HEK293 (cell line): ENCODE measurements at regions not wholly inside any gene's neighbourhood (a gene's known extent, or its start where the extent isn't known, plus 50 kb on each side); places are given as distances from the start of the nearest gene placed in this dataset.
"Not testable (repeated sequence)": the region's sequence is repeated elsewhere in the genome, so short reads cannot be mapped to it uniquely, and the experiment has no call there.

Experiments
- CTCF ChIA-PET: fragments of 350-600 bp; formaldehyde crosslinking; extraction: SDS; loops from one replicate; lab custom pipeline; 2021; ENCODE audit warnings: antibody characterized with exemption; lab: Yijun Ruan, JAX
- POLR2A ChIA-PET: fragments of 300-600 bp; formaldehyde crosslinking; extraction: SDS; loops from one replicate; lab custom pipeline; 2020; ENCODE audit warnings: antibody characterized with exemption, inconsistent platforms; lab: Yijun Ruan, JAX
- H3K27ac ChIP-seq: fragments of 200-500 bp; sonication (Bioruptor generic); 2 replicates; pipeline ENCODE4 v1.5.1; 2014; ENCODE audit warnings: low read depth, low read length, control low read depth, inconsistent platforms; ENCODE audit errors: extremely low read depth
- H3K36me3 ChIP-seq, 2 experiments: fragments of 200-500 bp in 1 of 2; sonication (Bioruptor generic) in 1 of 2; 1 replicate in 1 of 2; 2 replicates in 1 of 2; pipeline ENCODE4 v1.5.1; 2014 to 2017; ENCODE audit warnings: inconsistent platforms in 2 of 2, low read length in 2 of 2; ENCODE audit not compliant: control insufficient read depth in 2 of 2, insufficient read depth in 1 of 2
- H3K4me1 ChIP-seq: fragments of 200-500 bp; sonication (Bioruptor generic); 2 replicates; pipeline ENCODE4 v1.5.1; 2014; ENCODE audit warnings: mild to moderate bottlenecking, low read length, inconsistent platforms; ENCODE audit not compliant: control insufficient read depth, insufficient read depth
- H3K4me3 ChIP-seq: 2 replicates; pipeline ENCODE4 v1.5.1; 2011; ENCODE audit warnings: low read depth, mild to moderate bottlenecking, control low read depth, low read length, moderate library complexity
- H3K9me3 ChIP-seq: fragments of 200-500 bp; sonication (Bioruptor generic); 2 replicates; pipeline ENCODE4 v1.5.1; 2014; ENCODE audit warnings: low read depth, low read length, inconsistent platforms; ENCODE audit not compliant: control insufficient read depth, insufficient read depth
- EGR2 ChIP-seq: fragments of 450-650 bp; formaldehyde crosslinking; IDR thresholded peaks from 2 replicates; pipeline ENCODE4 v1.5.1; 2016; ENCODE audit warnings: low read depth, missing biosample characterization, missing genetic modification characterization
- KLF1 ChIP-seq: fragments of 450-650 bp; formaldehyde crosslinking; IDR thresholded peaks from 2 replicates; pipeline ENCODE4 v1.5.1; 2016; ENCODE audit warnings: missing biosample characterization, missing genetic modification characterization
- ZBTB21 ChIP-seq: fragments of 450-650 bp; formaldehyde crosslinking; IDR thresholded peaks from 2 replicates; pipeline ENCODE4 v1.5.1; 2017; ENCODE audit warnings: missing biosample characterization, missing genetic modification characterization
- ZFHX2 ChIP-seq: fragments of 450-650 bp; formaldehyde crosslinking; conservative IDR thresholded peaks from 2 replicates; pipeline ENCODE4 v1.5.1; 2016; ENCODE audit warnings: missing biosample characterization, missing genetic modification characterization
- ZIC2 ChIP-seq: fragments of 450-650 bp; formaldehyde crosslinking; IDR thresholded peaks from 2 replicates; pipeline ENCODE4 v1.5.1; 2016; ENCODE audit warnings: missing biosample characterization, missing genetic modification characterization
- ZNF146 ChIP-seq: fragments of 450-650 bp; formaldehyde crosslinking; IDR thresholded peaks from 2 replicates; pipeline ENCODE4 v1.5.1; 2016; ENCODE audit warnings: missing biosample characterization, missing genetic modification characterization
- ZNF175 ChIP-seq: fragments of 450-650 bp; formaldehyde crosslinking; IDR thresholded peaks from 2 replicates; pipeline ENCODE4 v1.5.1; 2016; ENCODE audit warnings: missing biosample characterization, missing genetic modification characterization
- ZNF2 ChIP-seq: fragments of 450-650 bp; formaldehyde crosslinking; IDR thresholded peaks from 2 replicates; pipeline ENCODE4 v1.5.1; 2016; ENCODE audit warnings: missing biosample characterization, missing genetic modification characterization
- ZNF214 ChIP-seq: fragments of 450-650 bp; formaldehyde crosslinking; IDR thresholded peaks from 2 replicates; pipeline ENCODE4 v1.5.1; 2017; ENCODE audit warnings: missing biosample characterization, mild to moderate bottlenecking, missing genetic modification characterization, borderline replicate concordance
- TF ChIP-seq, protein P1 (sequence below): fragments of 450-650 bp; formaldehyde crosslinking; IDR thresholded peaks from 2 replicates; pipeline ENCODE4 v1.5.1; 2016; ENCODE audit warnings: missing biosample characterization, missing genetic modification characterization
- TF ChIP-seq, protein P2 (sequence below): fragments of 450-650 bp; formaldehyde crosslinking; IDR thresholded peaks from 2 replicates; pipeline ENCODE4 v1.5.1; 2016; ENCODE audit warnings: missing biosample characterization, missing genetic modification characterization
- TF ChIP-seq, protein P3 (sequence below): fragments of 450-650 bp; formaldehyde crosslinking; IDR thresholded peaks from 2 replicates; pipeline ENCODE4 v1.5.1; 2016; ENCODE audit warnings: missing biosample characterization, missing genetic modification characterization

DNA sequence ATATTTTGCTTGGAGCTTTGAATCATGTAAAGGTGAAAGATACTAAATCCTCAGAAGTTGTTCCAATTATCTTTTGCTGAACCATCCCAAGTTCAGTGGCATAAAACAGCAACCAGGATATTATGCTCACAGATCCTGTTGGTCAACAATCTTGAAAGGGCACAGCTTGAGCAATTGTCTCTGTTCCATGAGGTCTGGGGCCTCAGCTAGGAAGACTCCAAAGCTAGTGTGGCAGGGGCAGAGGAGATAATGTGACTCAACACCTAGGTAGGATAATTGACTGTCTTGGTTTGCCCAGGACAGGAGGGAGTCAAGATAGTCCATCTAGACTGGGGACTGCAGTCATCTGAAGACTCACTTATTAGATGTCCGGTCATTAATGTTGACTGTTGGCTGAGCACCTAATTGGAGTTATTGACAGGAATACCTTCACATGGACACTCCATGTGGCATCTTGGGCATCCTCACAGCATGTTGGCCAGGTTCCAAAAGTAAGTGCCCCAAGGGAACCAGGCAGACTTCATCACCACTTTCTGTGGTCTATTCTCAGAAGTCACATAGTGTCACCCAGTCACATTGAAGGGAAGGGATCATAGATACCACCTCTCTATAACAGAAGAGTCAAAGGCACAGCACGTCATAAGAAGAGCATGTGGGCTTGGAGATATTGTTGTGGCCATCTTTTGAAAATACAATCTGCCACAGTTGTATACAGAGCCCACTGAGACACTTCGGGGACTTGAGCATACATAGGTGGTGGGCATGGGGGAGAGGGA is 88.4 kb upstream of the GPBP1 start:
- TF ChIP-seq, protein P1, sequence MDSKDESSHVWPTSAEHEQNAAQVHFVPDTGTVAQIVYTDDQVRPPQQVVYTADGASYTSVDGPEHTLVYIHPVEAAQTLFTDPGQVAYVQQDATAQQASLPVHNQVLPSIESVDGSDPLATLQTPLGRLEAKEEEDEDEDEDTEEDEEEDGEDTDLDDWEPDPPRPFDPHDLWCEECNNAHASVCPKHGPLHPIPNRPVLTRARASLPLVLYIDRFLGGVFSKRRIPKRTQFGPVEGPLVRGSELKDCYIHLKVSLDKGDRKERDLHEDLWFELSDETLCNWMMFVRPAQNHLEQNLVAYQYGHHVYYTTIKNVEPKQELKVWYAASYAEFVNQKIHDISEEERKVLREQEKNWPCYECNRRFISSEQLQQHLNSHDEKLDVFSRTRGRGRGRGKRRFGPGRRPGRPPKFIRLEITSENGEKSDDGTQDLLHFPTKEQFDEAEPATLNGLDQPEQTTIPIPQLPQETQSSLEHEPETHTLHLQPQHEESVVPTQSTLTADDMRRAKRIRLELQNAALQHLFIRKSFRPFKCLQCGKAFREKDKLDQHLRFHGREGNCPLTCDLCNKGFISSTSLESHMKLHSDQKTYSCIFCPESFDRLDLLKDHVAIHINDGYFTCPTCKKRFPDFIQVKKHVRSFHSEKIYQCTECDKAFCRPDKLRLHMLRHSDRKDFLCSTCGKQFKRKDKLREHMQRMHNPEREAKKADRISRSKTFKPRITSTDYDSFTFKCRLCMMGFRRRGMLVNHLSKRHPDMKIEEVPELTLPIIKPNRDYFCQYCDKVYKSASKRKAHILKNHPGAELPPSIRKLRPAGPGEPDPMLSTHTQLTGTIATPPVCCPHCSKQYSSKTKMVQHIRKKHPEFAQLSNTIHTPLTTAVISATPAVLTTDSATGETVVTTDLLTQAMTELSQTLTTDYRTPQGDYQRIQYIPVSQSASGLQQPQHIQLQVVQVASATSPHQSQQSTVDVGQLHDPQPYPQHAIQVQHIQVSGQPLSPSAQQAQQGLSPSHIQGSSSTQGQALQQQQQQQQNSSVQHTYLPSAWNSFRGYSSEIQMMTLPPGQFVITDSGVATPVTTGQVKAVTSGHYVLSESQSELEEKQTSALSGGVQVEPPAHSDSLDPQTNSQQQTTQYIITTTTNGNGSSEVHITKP (tag by site-specific recombination) = peak; percentile 34; the same call in 1 of the 2 replicates
- no peak for TF ChIP-seq ZNF214
- TF ChIP-seq, all 188 proteins: peak for 1
- Histone ChIP-seq H3K27ac (no peak overlapping the region), H3K9me3 (no peaks in the 10 kb centered on the region), H3K4me1 (no peaks in the 10 kb centered on the region), H3K36me3 (no peaks in the 10 kb centered on the region), H3K4me3 (no peak overlapping the region)
- ChIA-PET CTCF (no interaction called here), POLR2A (no interaction called here)

DNA sequence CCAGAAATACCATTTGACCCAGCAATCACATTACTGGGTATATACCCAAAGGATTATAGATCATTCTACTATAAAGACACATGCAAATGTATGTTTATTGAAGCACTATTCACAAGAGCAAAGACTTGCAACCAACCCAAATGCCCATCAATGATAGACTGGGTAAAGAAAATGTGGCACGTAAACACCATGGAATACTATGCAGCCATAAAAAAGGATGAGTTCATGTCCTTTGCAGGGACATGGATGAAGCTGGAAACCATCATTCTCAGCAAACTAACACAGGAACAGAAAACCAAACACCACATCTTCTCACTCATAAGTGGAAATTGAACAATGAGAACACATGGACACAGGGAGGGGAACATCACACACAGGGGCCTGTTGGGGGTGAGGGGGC is 85.9 kb upstream of the GPBP1 start:
- H3K4me1 ChIP-seq, H3K36me3 ChIP-seq, POLR2A ChIA-PET, H3K27ac ChIP-seq, H3K4me3 ChIP-seq, CTCF ChIA-PET, H3K9me3 ChIP-seq: not testable (repeated sequence)
- TF ChIP-seq, protein P2, sequence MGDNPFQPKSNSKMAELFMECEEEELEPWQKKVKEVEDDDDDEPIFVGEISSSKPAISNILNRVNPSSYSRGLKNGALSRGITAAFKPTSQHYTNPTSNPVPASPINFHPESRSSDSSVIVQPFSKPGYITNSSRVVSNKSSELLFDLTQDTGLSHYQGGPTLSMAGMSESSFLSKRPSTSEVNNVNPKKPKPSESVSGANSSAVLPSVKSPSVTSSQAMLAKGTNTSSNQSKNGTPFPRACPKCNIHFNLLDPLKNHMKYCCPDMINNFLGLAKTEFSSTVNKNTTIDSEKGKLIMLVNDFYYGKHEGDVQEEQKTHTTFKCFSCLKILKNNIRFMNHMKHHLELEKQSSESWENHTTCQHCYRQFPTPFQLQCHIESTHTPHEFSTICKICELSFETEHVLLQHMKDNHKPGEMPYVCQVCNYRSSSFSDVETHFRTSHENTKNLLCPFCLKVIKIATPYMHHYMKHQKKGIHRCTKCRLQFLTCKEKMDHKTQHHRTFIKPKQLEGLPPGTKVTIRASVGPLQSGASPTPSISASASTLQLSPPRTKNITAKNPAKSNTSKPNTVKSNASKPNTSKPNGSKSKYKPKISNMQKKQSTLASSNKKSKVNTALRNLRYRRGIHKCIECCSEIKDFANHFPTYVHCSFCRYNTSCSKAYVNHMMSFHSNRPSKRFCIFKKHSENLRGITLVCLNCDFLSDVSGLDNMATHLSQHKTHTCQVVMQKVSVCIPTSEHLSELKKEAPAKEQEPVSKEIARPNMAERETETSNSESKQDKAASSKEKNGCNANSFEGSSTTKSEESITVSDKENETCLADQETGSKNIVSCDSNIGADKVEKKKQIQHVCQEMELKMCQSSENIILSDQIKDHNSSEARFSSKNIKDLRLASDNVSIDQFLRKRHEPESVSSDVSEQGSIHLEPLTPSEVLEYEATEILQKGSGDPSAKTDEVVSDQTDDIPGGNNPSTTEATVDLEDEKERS (tag by site-specific recombination) = peak; percentile 68; the same call in 1 of the 2 replicates
- TF ChIP-seq ZNF146 (tag by site-specific recombination) = peak; percentile 93

DNA sequence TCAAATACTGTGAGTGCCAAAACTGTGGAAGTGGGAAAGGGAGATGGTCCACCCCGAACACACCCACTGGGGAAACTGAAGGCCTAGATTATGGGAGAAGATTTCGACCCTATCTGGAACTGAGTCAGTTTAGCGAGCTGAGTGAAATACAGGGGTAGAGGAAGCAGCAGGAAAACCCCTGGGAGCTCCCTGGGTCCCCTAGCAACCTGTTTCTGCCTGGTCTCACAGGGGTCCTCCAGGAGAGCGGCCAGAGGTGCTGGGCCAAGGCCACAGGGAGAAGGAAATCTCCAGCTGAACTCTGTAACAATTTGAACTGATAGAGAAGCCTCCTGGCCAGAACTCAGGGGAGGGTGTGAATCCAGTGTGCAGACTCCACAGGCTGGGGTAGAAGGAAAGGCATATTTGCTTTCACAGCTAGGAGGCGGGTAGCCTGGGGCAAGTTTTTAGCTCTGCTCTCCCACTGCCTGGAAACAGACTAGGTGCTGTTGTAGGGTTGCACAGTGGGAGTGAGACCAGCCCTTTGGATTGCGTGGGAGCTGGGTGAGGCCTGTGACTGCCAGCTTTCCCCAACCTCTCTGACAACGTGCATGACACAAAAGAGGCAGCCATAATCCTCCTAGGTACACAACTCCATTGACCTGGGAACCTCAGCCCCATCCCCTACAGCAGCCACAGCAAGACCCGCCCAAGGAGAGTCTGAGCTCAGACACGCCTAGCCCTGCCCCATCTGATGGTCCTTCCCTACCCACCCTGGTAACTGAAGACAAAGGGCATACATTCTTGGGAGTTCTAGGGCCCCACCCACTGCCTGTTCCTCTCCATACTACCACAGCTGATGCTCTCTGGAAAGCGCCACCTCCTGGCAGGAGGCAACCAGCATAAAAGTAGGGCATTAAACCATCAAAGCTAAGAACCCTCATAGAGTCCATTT is 78.8 kb upstream of the GPBP1 start:
- TF ChIP-seq ZBTB21 (no peak), KLF1 (tag by site-specific recombination) (peak; percentile 75), ZIC2 (tag by site-specific recombination) (peak; percentile 91), EGR2 (tag by site-specific recombination) (peak; percentile 77), ZFHX2 (tag by site-specific recombination) (peak; percentile 79), ZNF175 (tag by site-specific recombination) (no peak), ZNF2 (tag by site-specific recombination) (0 out of 2 replicates have a peak, but pooled peaks have one; percentile 26)
- TF ChIP-seq, protein P3, sequence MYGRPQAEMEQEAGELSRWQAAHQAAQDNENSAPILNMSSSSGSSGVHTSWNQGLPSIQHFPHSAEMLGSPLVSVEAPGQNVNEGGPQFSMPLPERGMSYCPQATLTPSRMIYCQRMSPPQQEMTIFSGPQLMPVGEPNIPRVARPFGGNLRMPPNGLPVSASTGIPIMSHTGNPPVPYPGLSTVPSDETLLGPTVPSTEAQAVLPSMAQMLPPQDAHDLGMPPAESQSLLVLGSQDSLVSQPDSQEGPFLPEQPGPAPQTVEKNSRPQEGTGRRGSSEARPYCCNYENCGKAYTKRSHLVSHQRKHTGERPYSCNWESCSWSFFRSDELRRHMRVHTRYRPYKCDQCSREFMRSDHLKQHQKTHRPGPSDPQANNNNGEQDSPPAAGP (tag by site-specific recombination) = 0 out of 2 replicates have a peak, but pooled peaks have one; percentile 21
- ChIA-PET CTCF (interaction anchor here (0.6 to 1.8 kb wide), 14 partner anchors 9 to 951 kb away, joined by 3 to 11 read pairs (median 4); no protein-coding TSS in a partner anchor), POLR2A (interaction anchor here (2.1 kb wide), 1 partner anchor 144 kb away, joined by 6 read pairs; no protein-coding TSS in a partner anchor)
- Histone ChIP-seq H3K36me3 (no peaks in the 10 kb centered on the region), H3K4me1 (no peaks in the 10 kb centered on the region), H3K27ac (no peak overlapping the region), H3K4me3 (no peak overlapping the region), H3K9me3 (no peaks in the 10 kb centered on the region)
